ENCODE measurements at regions not wholly inside any gene's neighbourhood (a gene's known extent, or its start where the extent isn't known, plus 50 kb on each side); places are given as distances from the start of the nearest gene placed in this dataset.

- no peaks in the 10 kb centered on the region for H3K36me3 ChIP-seq (replicated peaks; ENCODE audit: insufficient read depth, low read length)
- H3K4me2 ChIP-seq (ENCODE audit: low read depth, low read length) = no peak overlapping the region
- no peaks in the 10 kb centered on the region for H3F3A ChIP-seq (ENCODE audit: insufficient read depth, low read length)
- no peaks in the 10 kb centered on the region for H3K4me1 ChIP-seq (ENCODE audit: low read length)
- no peak for TF ChIP-seq EZH2 (optimal IDR thresholded peaks at IDR 0.05; ENCODE audit: low read depth, low read length)
- DNase-seq = no peak
- no peak overlapping the region for H3K9ac ChIP-seq (ENCODE audit: low read length)
- no peak overlapping the region for H3K27ac ChIP-seq (ENCODE audit: low read length)
- no peaks in the 10 kb centered on the region for H3K79me2 ChIP-seq (ENCODE audit: low read length)
- H3K27me3 ChIP-seq (replicated peaks; ENCODE audit: insufficient read depth, low read length) = no peaks in the 10 kb centered on the region
- H2AFZ ChIP-seq (ENCODE audit: low read length) = no peak overlapping the region
- H3K9me3 ChIP-seq (replicated peaks; ENCODE audit: insufficient read depth, low read length) = no peaks in the 10 kb centered on the region
- H3K9me2 ChIP-seq (replicated peaks; ENCODE audit: insufficient read depth, low read length) = no peaks in the 10 kb centered on the region
- H3K4me3 ChIP-seq (ENCODE audit: low read length) = no peak overlapping the region
- H4K20me1 ChIP-seq (ENCODE audit: insufficient read depth, low read length) = no peaks in the 10 kb centered on the region
These were observed 147.9 kb downstream of the IMPG2 start for GRCh38 chr3:101172516-101172915.

GRCh38 chr3:101171681-101172191 lies 148.6 kb downstream of the IMPG2 start:
- Histone ChIP-seq H3K79me2 (ENCODE audit: low read length) (no peaks in the 10 kb centered on the region), H3F3A (ENCODE audit: insufficient read depth, low read length) (no peaks in the 10 kb centered on the region), H3K9me2 (replicated peaks; ENCODE audit: insufficient read depth, low read length) (no peaks in the 10 kb centered on the region), H3K4me3 (ENCODE audit: low read length) (no peak overlapping the region), H4K20me1 (ENCODE audit: insufficient read depth, low read length) (no peaks in the 10 kb centered on the region), H3K4me2 (ENCODE audit: low read depth, low read length) (no peak overlapping the region), H3K27me3 (replicated peaks; ENCODE audit: insufficient read depth, low read length) (no peaks in the 10 kb centered on the region), H3K27ac (ENCODE audit: low read length) (no peak overlapping the region), H2AFZ (ENCODE audit: low read length) (no peak overlapping the region), H3K4me1 (ENCODE audit: low read length) (no peaks in the 10 kb centered on the region), H3K9me3 (replicated peaks; ENCODE audit: insufficient read depth, low read length) (no peaks in the 10 kb centered on the region), H3K36me3 (replicated peaks; ENCODE audit: insufficient read depth, low read length) (no peaks in the 10 kb centered on the region), H3K9ac (ENCODE audit: low read length) (no peak overlapping the region)
- TF ChIP-seq EZH2phosphoT487 (IDR thresholded peaks at IDR 0.05; ENCODE audit: low read length) (no peak), CTCF (IDR thresholded peaks at IDR 0.05; ENCODE audit: low read length) (no peak), EZH2 (optimal IDR thresholded peaks at IDR 0.05; ENCODE audit: low read depth, low read length) (no peak)
- DNase-seq = no peak

- H3K27me3 ChIP-seq (replicated peaks; ENCODE audit: insufficient read depth, low read length) = no peaks in the 10 kb centered on the region
- TF ChIP-seq EZH2 (optimal IDR thresholded peaks at IDR 0.05; ENCODE audit: low read depth, low read length) = no peak
- TF ChIP-seq EZH2phosphoT487 (IDR thresholded peaks at IDR 0.05; ENCODE audit: low read length) = no peak
- TF ChIP-seq CTCF (IDR thresholded peaks at IDR 0.05; ENCODE audit: low read length) = no peak
- no peak overlapping the region for H3K4me2 ChIP-seq (ENCODE audit: low read depth, low read length)
- H3K9me2 ChIP-seq (replicated peaks; ENCODE audit: insufficient read depth, low read length) = no peaks in the 10 kb centered on the region
- no peaks in the 10 kb centered on the region for H3K9me3 ChIP-seq (replicated peaks; ENCODE audit: insufficient read depth, low read length)
- H2AFZ ChIP-seq (ENCODE audit: low read length) = no peak overlapping the region
- H3K4me3 ChIP-seq (ENCODE audit: low read length) = no peak overlapping the region
- no peak overlapping the region for H3K9ac ChIP-seq (ENCODE audit: low read length)
- no peaks in the 10 kb centered on the region for H4K20me1 ChIP-seq (ENCODE audit: insufficient read depth, low read length)
- no peaks in the 10 kb centered on the region for H3K79me2 ChIP-seq (ENCODE audit: low read length)
- no peak overlapping the region for H3K27ac ChIP-seq (ENCODE audit: low read length)
- no peaks in the 10 kb centered on the region for H3F3A ChIP-seq (ENCODE audit: insufficient read depth, low read length)
- no peaks in the 10 kb centered on the region for H3K36me3 ChIP-seq (replicated peaks; ENCODE audit: insufficient read depth, low read length)
- no peak for DNase-seq
- no peaks in the 10 kb centered on the region for H3K4me1 ChIP-seq (ENCODE audit: low read length)
These were observed 149.4 kb downstream of the IMPG2 start for GRCh38 chr3:101170806-101171558.

Data from MM.1S (cell line).